Chondrocyte (in vitro differentiated cells): ENCODE measurements at regions not wholly inside any gene's neighbourhood (a gene's known extent, or its start where the extent isn't known, plus 50 kb on each side); places are given as distances from the start of the nearest gene placed in this dataset.

Experiments used
- DNase-seq: peaks from one replicate; pipeline ENCODE4 v3.0.0; 2021; ENCODE audit warnings: mixed read lengths, low spot score
- H3K27ac Mint-ChIP-seq: one replicate; pipeline ENCODE4 v1.8.0; 2021; ENCODE audit warnings: mild to moderate bottlenecking, moderate library complexity, mixed read lengths; ENCODE audit not compliant: unreplicated experiment
- H3K27me3 Mint-ChIP-seq: 2 replicates; pipeline ENCODE4 v1.8.0; 2021; ENCODE audit warnings: low read depth, mixed read lengths
- H3K36me3 Mint-ChIP-seq: 2 replicates; pipeline ENCODE4 v1.8.0; 2021; ENCODE audit warnings: low read depth, mixed read lengths
- H3K4me1 Mint-ChIP-seq: 2 replicates; pipeline ENCODE4 v1.8.0; 2021; ENCODE audit warnings: low read depth, mild to moderate bottlenecking, mixed read lengths
- H3K4me3 Mint-ChIP-seq: one replicate; pipeline ENCODE4 v1.8.0; 2021; ENCODE audit warnings: mild to moderate bottlenecking, moderate library complexity, mixed read lengths; ENCODE audit not compliant: unreplicated experiment
- H3K9me3 Mint-ChIP-seq: 2 replicates; pipeline ENCODE4 v1.8.0; 2021; ENCODE audit warnings: low read depth, mixed read lengths
- TF ChIP-seq, protein P1 (sequence below): fragments of 200-600 bp; sonication (generic); IDR thresholded peaks from 2 replicates; pipeline ENCODE4 v1.5.0; 2021; ENCODE audit warnings: antibody characterized with exemption, mild to moderate bottlenecking, moderate library complexity

DNA sequence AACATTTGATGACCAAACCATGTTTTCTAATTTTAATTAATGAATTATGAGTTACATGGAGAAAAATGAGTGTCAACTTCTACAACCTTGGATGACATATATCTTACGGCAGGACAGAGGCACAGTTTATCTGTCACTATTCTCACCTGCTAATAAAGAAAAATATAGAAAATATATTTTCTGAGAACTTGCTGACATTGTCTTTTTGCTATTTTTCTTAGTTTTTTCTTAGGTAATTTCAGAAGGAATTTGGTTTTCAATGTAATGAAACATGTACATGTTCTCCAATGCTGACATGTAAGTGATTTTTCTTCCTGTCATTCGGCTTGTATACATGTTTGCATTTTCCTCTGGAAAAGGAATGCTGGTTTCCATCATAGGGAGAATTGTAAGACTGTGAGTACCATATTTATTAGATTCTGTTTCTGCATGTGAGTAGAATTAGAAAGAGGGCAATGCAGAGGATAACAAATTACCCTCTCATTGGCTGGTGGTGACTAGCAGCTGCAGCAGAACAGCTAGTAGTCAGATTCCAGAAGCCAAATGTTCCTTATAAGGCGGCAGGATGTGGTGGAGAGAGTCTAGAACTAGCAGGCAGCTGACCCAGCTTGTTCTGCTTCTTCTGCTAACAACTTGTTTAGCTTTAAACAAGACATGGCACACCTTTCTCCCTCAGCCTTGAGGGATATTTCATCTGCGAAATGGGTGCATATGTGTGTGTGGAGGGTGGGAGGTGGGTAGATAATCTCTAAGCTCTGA is 132.8 kb upstream of the SPACA1 start:
- peaks cover 13% of the 10 kb centered on the region for H3K9me3 Mint-ChIP-seq
- H3K4me3 Mint-ChIP-seq = no peak overlapping the region
- peaks cover 44% of the 10 kb centered on the region for H3K27me3 Mint-ChIP-seq
- TF ChIP-seq, protein P1, sequence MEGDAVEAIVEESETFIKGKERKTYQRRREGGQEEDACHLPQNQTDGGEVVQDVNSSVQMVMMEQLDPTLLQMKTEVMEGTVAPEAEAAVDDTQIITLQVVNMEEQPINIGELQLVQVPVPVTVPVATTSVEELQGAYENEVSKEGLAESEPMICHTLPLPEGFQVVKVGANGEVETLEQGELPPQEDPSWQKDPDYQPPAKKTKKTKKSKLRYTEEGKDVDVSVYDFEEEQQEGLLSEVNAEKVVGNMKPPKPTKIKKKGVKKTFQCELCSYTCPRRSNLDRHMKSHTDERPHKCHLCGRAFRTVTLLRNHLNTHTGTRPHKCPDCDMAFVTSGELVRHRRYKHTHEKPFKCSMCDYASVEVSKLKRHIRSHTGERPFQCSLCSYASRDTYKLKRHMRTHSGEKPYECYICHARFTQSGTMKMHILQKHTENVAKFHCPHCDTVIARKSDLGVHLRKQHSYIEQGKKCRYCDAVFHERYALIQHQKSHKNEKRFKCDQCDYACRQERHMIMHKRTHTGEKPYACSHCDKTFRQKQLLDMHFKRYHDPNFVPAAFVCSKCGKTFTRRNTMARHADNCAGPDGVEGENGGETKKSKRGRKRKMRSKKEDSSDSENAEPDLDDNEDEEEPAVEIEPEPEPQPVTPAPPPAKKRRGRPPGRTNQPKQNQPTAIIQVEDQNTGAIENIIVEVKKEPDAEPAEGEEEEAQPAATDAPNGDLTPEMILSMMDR = no peak
- no peak for DNase-seq
- no peaks in the 10 kb centered on the region for H3K36me3 Mint-ChIP-seq
- peaks cover 6% of the 10 kb centered on the region for H3K4me1 Mint-ChIP-seq
- no peak overlapping the region for H3K27ac Mint-ChIP-seq

GRCh38 chr6:87913974-87914373 is 133.7 kb upstream of the SPACA1 start:
- Mint-ChIP-seq H3K9me3 (peaks cover 15% of the 10 kb centered on the region), H3K27me3 (peaks cover 36% of the 10 kb centered on the region), H3K4me3 (no peak overlapping the region), H3K27ac (no peak overlapping the region), H3K4me1 (peaks cover 15% of the 10 kb centered on the region), H3K36me3 (no peaks in the 10 kb centered on the region)
- DNase-seq = no peak
- TF ChIP-seq, protein P1 = no peak

- Mint-ChIP-seq H3K27ac (no peak overlapping the region), H3K4me1 (peaks cover 29% of the 10 kb centered on the region), H3K27me3 (peaks cover 28% of the 10 kb centered on the region), H3K9me3 (peaks cover 15% of the 10 kb centered on the region), H3K4me3 (no peak overlapping the region), H3K36me3 (no peaks in the 10 kb centered on the region)
- TF ChIP-seq, protein P1 = no peak
- DNase-seq = no peak
Measured at GRCh38 chr6:87912102-87912501, 135.5 kb upstream of the SPACA1 start.

- Mint-ChIP-seq H3K27me3 (peaks cover 34% of the 10 kb centered on the region), H3K9me3 (peaks cover 15% of the 10 kb centered on the region), H3K4me1 (peaks cover 36% of the 10 kb centered on the region), H3K36me3 (no peaks in the 10 kb centered on the region), H3K27ac (peak overlapping the region; percentile 4), H3K4me3 (no peak overlapping the region)
- TF ChIP-seq, protein P1 = no peak
- DNase-seq = no peak
Measured at GRCh38 chr6:87909849-87910248, 137.8 kb upstream of the SPACA1 start.

DNA sequence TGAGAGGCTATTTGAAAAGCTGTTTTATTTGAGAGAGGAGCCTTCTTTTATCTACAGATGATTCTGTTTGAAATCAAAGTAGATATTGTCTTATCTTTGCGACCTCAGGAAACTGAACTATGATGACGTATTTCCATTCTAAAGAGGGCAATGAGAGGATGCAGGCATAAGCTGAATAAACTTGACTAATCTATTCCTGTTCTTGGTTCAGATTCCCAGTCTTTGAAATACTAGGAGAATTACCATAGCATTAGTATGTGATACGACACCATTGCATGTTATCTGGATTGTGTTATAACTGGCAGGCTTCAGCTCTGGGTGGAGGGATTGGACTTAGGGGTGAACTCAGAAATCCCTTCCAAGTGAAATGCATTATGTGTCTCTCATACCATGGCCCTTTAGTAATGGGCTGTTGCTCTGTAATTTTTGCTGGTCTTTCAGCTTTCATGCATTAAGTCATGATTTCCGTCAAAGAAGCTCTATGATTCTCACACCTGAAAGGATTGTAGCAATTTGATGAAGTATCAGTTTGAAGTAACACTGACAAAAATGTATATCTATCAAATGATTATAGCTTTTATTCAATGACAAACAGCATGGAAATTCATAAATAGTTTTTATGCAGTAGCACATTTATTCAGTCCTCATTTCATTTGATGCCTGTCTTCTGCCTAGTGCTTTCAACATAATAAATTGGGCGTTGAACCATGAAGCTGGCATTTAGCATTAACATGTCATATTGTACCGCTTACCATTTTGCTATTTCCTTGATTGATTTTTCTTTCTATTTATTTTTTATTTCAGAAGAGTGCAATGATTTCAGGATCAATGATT is 138.4 kb upstream of the SPACA1 start:
- no peak for DNase-seq
- peaks cover 34% of the 10 kb centered on the region for H3K27me3 Mint-ChIP-seq
- TF ChIP-seq, protein P1 = no peak
- peak overlapping the region; percentile 4 for H3K27ac Mint-ChIP-seq
- H3K4me3 Mint-ChIP-seq = no peak overlapping the region
- peaks cover 36% of the 10 kb centered on the region for H3K4me1 Mint-ChIP-seq
- H3K9me3 Mint-ChIP-seq = peaks cover 15% of the 10 kb centered on the region
- H3K36me3 Mint-ChIP-seq = no peaks in the 10 kb centered on the region
